IPS-15b (cell line): ENCODE measurements at regions not wholly inside any gene's neighbourhood (a gene's known extent, or its start where the extent isn't known, plus 50 kb on each side); places are given as distances from the start of the nearest gene placed in this dataset.

Experiments used
- H3K27me3 ChIP-seq: one replicate; pipeline ENCODE4 v1.6.1; 2013; ENCODE audit warnings: low read length; ENCODE audit not compliant: control insufficient read depth, insufficient read depth
- H3K36me3 ChIP-seq: one replicate; pipeline ENCODE4 v1.6.1; 2013; ENCODE audit warnings: low read length; ENCODE audit not compliant: control insufficient read depth, insufficient read depth
- H3K4me1 ChIP-seq: one replicate; pipeline ENCODE4 v1.6.1; 2013; ENCODE audit warnings: mild to moderate bottlenecking, low read length; ENCODE audit not compliant: control insufficient read depth, insufficient read depth
- H3K4me3 ChIP-seq: one replicate; pipeline ENCODE4 v1.5.1; 2013; ENCODE audit warnings: low read depth, low read length
- H3K9ac ChIP-seq: one replicate; pipeline ENCODE4 v1.6.1; 2013; ENCODE audit warnings: low read depth, mild to moderate bottlenecking, low read length
- H3K9me3 ChIP-seq: one replicate; pipeline ENCODE4 v1.6.1; 2013; ENCODE audit warnings: mild to moderate bottlenecking, low read length; ENCODE audit not compliant: control insufficient read depth, insufficient read depth

DNA sequence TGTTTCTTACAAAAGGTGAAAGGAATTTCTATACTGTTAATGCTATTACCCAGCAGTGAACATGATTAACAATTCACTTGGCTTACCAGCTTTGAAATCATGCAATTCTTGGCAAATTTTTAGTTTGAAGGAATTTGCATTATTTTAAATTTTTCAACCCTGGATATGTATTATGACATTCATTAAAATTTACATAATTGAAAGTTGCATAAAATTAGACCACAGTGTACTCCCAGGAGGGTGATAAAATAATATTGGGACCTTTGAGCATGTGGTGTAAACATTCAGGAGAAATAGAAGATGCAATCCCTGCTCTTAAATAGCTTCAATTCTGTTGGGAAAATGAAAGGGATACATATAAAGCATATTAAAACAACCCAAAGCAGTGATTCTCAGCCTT, 412.2 kb upstream of the SGCD start:
- H3K9ac ChIP-seq = no peak overlapping the region
- no peaks in the 10 kb centered on the region for H3K36me3 ChIP-seq
- no peaks in the 10 kb centered on the region for H3K4me1 ChIP-seq
- H3K27me3 ChIP-seq = no peaks in the 10 kb centered on the region
- H3K4me3 ChIP-seq = no peak overlapping the region
- no peaks in the 10 kb centered on the region for H3K9me3 ChIP-seq

DNA sequence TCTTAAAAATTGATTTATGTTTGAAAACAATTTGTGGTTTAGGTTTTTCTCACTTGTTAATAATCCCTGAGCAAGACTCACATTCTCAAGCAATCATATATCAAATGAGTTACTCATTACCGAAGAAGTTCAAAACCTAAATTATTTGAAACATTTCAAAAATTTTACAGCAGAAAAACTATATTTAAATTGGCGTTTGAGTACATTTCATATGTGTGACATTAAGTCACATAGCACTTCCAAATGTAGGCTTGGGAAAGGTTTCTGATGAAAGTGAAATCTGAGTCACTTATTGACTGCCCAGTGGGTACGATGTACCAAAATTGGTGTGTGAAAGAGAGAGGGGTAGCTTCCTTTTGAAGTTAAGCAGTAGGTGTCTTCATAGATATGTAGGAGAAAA, 411.4 kb upstream of the SGCD start:
- Histone ChIP-seq H3K4me1 (no peaks in the 10 kb centered on the region), H3K36me3 (no peaks in the 10 kb centered on the region), H3K27me3 (no peaks in the 10 kb centered on the region), H3K4me3 (no peak overlapping the region), H3K9me3 (no peaks in the 10 kb centered on the region), H3K9ac (no peak overlapping the region)

DNA sequence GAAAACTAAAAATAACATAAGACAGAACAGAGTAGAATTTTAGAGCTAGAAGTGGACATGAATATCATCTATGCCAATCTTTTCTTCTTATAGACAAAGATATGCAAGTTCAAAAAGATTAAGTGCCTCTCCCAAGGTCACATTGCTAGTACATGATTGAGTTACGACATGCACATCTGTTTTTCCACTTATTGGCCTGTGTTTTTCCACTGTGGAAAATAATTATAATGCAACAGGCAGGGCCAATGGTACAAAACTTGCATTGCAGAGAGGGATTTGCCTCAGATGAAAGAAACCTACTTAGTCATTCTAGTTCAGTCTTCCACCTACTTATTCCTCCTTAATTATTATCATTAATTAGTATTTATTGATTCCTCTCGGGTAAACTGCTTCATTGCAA, 407.8 kb upstream of the SGCD start:
- Histone ChIP-seq H3K36me3 (no peaks in the 10 kb centered on the region), H3K27me3 (no peaks in the 10 kb centered on the region), H3K4me1 (peaks cover 4% of the 10 kb centered on the region), H3K4me3 (no peak overlapping the region), H3K9ac (no peak overlapping the region), H3K9me3 (no peaks in the 10 kb centered on the region)

DNA sequence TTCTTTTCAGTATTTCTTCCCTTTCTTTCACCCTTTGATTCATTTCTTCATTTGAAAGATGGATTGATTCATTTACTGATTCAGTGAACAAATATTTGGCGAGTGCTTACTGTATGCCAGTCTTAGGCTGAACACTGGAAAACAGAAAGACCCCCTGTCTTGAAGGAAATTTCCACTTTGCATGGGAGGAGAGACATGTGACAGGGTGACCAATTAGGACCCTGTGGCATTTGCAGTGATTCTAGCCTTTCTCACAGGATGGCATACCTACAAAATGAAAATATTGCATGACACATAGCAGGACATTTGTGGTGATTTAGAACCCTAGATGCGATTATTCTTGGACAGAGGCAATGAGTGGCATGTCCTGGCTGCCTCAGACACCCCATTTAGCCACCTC, 407.2 kb upstream of the SGCD start:
- H3K9me3 ChIP-seq = no peaks in the 10 kb centered on the region
- H3K36me3 ChIP-seq = no peaks in the 10 kb centered on the region
- no peak overlapping the region for H3K4me3 ChIP-seq
- peaks cover 4% of the 10 kb centered on the region for H3K4me1 ChIP-seq
- no peak overlapping the region for H3K9ac ChIP-seq
- no peaks in the 10 kb centered on the region for H3K27me3 ChIP-seq

DNA sequence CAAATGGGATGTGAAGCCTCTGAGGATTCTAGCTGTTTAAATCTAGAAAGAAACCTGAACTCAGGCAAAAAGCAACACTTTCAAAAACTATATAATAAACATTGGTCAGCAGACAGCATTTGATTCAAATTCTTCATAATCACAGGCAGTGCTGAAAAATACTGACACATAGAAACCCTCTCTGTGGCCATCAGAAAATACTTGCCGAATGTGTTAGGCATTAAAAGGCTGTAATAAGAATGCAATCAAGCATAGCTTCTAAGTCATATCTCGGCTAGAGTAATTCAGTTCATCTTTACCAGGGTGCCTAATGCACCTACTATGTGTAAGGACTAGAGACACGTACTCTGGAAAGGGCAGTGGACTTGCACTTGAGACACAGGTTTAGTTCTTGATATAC, 405.3 kb upstream of the SGCD start:
- no peaks in the 10 kb centered on the region for H3K36me3 ChIP-seq
- H3K9me3 ChIP-seq = no peaks in the 10 kb centered on the region
- no peak overlapping the region for H3K9ac ChIP-seq
- H3K27me3 ChIP-seq = no peaks in the 10 kb centered on the region
- H3K4me3 ChIP-seq = no peak overlapping the region
- peaks cover 4% of the 10 kb centered on the region for H3K4me1 ChIP-seq

DNA sequence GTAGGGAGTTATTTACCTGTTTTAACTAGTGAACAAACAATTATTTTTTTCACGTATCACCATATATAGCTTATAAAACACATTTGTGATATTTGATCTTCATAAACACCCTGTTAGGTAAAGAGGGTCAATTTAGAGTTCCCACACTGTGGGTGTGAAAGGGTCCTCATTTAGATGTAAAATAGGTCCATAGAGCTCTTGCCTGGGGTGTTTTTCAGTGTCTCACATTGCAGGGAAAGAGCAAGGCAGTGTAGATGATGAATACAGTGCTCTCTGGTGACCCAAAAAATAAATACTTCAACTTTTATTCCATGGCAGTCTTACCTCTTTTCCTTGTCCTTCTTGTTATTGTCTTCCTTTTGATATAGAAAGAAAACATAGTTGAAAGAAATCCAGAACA, 403.2 kb upstream of the SGCD start:
- Histone ChIP-seq H3K36me3 (no peaks in the 10 kb centered on the region), H3K27me3 (no peaks in the 10 kb centered on the region), H3K9ac (no peak overlapping the region), H3K4me1 (peaks cover 4% of the 10 kb centered on the region), H3K9me3 (no peaks in the 10 kb centered on the region), H3K4me3 (no peak overlapping the region)

DNA sequence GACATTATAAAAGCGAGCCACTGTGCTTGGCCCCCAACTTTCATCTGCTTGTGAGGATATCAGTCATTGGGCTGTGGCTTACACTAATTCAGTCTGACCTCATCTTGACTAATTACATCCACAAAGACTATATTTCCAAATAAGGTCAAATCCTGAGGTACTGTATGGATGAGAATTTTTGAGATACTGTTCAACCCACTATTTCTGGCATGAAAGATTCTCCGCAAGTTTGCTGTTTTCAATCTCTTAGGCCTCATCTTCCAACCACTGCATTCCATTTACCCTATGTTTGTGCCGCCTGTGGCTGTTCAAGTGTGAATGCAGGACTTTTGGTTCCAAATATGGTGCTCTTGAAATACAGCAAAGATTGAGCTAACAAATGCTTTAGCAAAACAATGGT, 400.9 kb upstream of the SGCD start:
- Histone ChIP-seq H3K4me1 (peaks cover 4% of the 10 kb centered on the region), H3K9me3 (no peaks in the 10 kb centered on the region), H3K9ac (no peak overlapping the region), H3K27me3 (no peaks in the 10 kb centered on the region), H3K4me3 (no peak overlapping the region), H3K36me3 (no peaks in the 10 kb centered on the region)

DNA sequence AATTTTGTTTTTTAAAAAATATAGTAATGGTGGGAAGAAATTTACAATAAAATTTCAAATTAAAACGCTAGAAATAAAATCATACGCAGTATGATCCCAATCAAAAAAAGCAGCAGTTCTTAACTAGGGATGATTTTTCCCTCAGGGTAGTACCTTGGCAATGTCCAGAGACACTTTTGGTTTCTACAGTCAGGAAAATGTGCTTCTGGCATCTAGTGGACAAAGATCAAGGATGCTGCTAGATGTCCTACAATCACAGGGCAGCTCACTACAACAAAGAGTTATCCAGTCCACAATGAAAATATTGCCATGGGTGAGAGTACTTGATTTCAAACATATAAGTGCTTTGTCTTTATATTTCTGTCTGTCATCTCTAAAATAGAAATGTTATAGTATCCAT, 400.2 kb upstream of the SGCD start:
- no peak overlapping the region for H3K9ac ChIP-seq
- H3K4me3 ChIP-seq = no peak overlapping the region
- H3K36me3 ChIP-seq = no peaks in the 10 kb centered on the region
- no peaks in the 10 kb centered on the region for H3K27me3 ChIP-seq
- peaks cover 4% of the 10 kb centered on the region for H3K4me1 ChIP-seq
- H3K9me3 ChIP-seq = no peaks in the 10 kb centered on the region

DNA sequence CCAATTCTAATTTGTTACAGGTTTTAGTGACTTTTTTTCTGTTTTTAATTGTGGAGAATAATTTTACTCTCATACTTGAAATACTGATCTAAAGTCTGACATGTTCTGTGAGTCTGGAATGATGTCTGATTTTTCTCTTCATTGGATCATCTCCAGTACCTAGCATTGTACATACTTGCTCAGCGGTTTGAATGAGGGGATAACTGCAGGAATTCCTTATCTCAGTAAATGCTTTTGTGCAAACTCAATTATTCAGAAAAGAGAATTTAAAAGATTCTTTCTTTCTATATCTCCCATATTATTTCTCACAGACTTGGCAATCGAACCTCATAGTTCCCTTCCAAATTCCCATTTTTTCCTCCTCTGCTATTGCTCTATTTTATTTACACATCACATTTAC, 397.9 kb upstream of the SGCD start:
- Histone ChIP-seq H3K9me3 (no peaks in the 10 kb centered on the region), H3K36me3 (no peaks in the 10 kb centered on the region), H3K4me3 (no peak overlapping the region), H3K9ac (no peak overlapping the region), H3K27me3 (no peaks in the 10 kb centered on the region), H3K4me1 (no peaks in the 10 kb centered on the region)

DNA sequence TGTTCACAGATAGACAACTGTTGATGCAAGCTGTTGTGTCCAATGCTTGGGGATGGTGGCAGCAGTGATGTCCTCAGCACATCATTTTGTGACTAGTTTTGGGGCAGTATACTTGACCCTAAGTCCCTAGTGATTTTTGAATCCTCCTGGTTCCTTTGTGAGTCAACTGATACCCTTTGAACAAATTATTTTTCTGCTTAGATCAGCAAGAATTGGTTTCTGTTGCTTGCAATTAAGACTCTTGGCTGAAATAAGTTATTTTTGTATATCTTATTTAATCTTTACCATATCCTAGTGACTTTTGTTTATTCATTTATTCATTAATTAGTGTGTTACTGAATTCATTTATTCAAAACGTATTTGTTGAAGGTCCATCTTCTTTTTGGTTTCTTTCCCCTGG, 392.0 kb upstream of the SGCD start:
- no peaks in the 10 kb centered on the region for H3K27me3 ChIP-seq
- H3K4me3 ChIP-seq = no peak overlapping the region
- no peak overlapping the region for H3K9ac ChIP-seq
- H3K9me3 ChIP-seq = no peaks in the 10 kb centered on the region
- no peaks in the 10 kb centered on the region for H3K4me1 ChIP-seq
- no peaks in the 10 kb centered on the region for H3K36me3 ChIP-seq

DNA sequence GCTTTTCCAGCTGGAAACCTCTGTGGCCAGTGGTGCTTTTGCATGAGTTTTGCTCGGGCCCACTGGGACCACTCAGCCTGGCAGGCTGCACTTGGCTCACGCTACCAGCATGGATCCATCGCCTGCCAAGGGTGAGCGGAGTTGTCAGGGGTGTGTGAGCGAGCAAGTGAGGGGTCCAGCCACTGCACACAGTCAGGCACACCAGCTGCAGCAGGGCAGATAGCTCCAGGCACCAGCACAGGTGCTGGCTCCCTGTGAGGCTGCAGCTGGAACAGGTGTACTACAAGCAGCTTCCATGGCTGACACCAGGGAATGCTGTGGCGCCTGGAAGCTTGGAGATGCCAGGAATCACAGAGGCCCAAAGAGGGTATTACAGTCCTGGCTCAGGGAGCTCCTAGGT, 391.2 kb upstream of the SGCD start:
- no peaks in the 10 kb centered on the region for H3K9me3 ChIP-seq
- no peak overlapping the region for H3K4me3 ChIP-seq
- no peaks in the 10 kb centered on the region for H3K27me3 ChIP-seq
- no peaks in the 10 kb centered on the region for H3K4me1 ChIP-seq
- H3K9ac ChIP-seq = no peak overlapping the region
- no peaks in the 10 kb centered on the region for H3K36me3 ChIP-seq

DNA sequence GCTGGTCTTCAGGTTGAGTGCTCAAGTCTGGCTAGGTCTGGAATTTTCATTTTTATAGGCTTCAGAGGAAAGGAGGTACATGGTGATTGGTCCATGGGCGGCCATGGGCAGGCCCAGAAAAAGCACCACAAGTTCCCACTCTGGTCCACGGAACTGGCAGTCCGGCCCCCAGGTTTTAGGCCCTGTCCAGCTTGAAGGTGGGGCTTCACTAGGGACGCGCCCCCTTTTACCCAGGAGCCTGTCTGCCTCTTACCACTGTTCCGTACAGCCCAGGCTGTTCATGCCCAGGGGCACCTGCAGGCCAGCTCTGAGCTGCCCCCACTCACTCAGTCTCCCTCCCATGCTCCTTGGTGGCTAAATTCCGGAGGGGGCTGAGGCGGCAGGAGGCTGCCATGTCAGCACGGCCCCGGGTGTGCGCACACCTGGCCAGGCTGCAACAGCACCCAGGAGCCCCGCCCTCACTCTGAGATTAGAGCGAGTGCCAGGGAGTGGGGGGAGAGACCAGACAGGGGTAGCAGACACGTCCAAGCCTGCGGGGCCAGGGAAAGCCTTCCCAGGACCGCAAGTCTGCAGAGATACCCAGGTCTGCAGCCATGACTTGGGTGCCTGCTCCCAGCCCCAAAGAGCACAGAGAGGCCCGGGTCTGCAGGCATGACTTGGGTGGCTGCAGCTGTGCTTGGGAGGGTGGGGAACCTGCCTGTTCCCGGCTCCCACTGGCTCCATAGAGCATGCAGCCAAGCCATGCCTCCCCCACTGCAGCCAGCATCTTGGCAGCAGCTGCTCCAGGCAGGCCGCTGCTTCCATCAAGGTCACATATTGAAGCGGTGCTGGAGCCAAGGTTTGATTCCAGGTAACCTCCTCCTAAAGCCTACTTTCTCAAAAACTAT, 390.2 kb upstream of the SGCD start:
- no peaks in the 10 kb centered on the region for H3K4me1 ChIP-seq
- no peaks in the 10 kb centered on the region for H3K36me3 ChIP-seq
- no peaks in the 10 kb centered on the region for H3K27me3 ChIP-seq
- H3K9ac ChIP-seq = no peak overlapping the region
- H3K4me3 ChIP-seq = no peak overlapping the region
- no peaks in the 10 kb centered on the region for H3K9me3 ChIP-seq
